ENCODE measurements at regions not wholly inside any gene's neighbourhood (a gene's known extent, or its start where the extent isn't known, plus 50 kb on each side); places are given as distances from the start of the nearest gene placed in this dataset.
A peak's percentile ranks its signal among the peaks of the same experiment; 100 is the strongest.

GRCh38 chr9:107738789-107739188, 249.2 kb upstream of the KLF4 start:
- Histone ChIP-seq H3K27me3 (ENCODE audit: control insufficient read depth in 3 of 3, insufficient read depth in 3 of 3, low read length in 2 of 3) (no peaks in the 10 kb centered on the region), H3K4me3 (no peak overlapping the region), H3K36me3 (ENCODE audit: control insufficient read depth in 4 of 4, insufficient read depth in 4 of 4, low read length in 4 of 4) (no peaks in the 10 kb centered on the region), H3K4me1 (ENCODE audit: control insufficient read depth in 5 of 5, insufficient read depth in 5 of 5, low read length in 5 of 5) (peaks cover 0 to 72% (median 18%) of the 10 kb centered on the region in 5 donors), H3K9ac (ENCODE audit: insufficient read depth in 1 of 2, low read length in 2 of 2) (no peak overlapping the region), H3K9me3 (ENCODE audit: control insufficient read depth in 4 of 4, insufficient read depth in 3 of 4, low read length in 3 of 4) (no peaks in the 10 kb centered on the region), H3K27ac (ENCODE audit: low read depth in 1 of 2, low read length in 1 of 2) (peak overlapping the region in 1 of 2 donors; percentile 54)
- WGBS, 2 donors, result 86 to 91% methylated on average over 2 of the region's 2 CpGs
- no peak for TF ChIP-seq CTCF (IDR thresholded peaks at IDR 0.05; ENCODE audit: control extremely low read depth, extremely low read depth)
- ATAC-seq (ENCODE audit: insufficient read depth, low FRiP score) (no peak), DNase-seq (no peak)

- H3K27ac ChIP-seq (ENCODE audit: low read depth in 1 of 2, low read length in 1 of 2), result peak overlapping the region in 1 of 2 donors; percentile 54
- peaks cover 4 to 79% (median 18%) of the 10 kb centered on the region in 5 donors for H3K4me1 ChIP-seq (ENCODE audit: control insufficient read depth in 5 of 5, insufficient read depth in 5 of 5, low read length in 5 of 5)
- peak; percentile 60 for ATAC-seq (ENCODE audit: insufficient read depth, low FRiP score)
- no peaks in the 10 kb centered on the region for H3K27me3 ChIP-seq (ENCODE audit: control insufficient read depth in 3 of 3, insufficient read depth in 3 of 3, low read length in 2 of 3)
- H3K36me3 ChIP-seq (ENCODE audit: control insufficient read depth in 4 of 4, insufficient read depth in 4 of 4, low read length in 4 of 4), result no peaks in the 10 kb centered on the region
- no peak overlapping the region for H3K4me3 ChIP-seq
- H3K9me3 ChIP-seq (ENCODE audit: control insufficient read depth in 4 of 4, insufficient read depth in 3 of 4, low read length in 3 of 4), result no peaks in the 10 kb centered on the region
- WGBS, 2 donors, result 64 to 79% methylated on average over 17 of the region's 17 CpGs
- no peak for TF ChIP-seq CTCF (IDR thresholded peaks at IDR 0.05; ENCODE audit: control extremely low read depth, extremely low read depth)
- DNase-seq, result peak; percentile 92 to 96 (median 95)
- no peak overlapping the region for H3K9ac ChIP-seq (ENCODE audit: insufficient read depth in 1 of 2, low read length in 2 of 2)
Measured at GRCh38 chr9:107737987-107738743, 248.6 kb upstream of the KLF4 start.

- 86 to 92% methylated on average over 5 of the region's 5 CpGs for WGBS, 2 donors
- Histone ChIP-seq H3K36me3 (ENCODE audit: control insufficient read depth in 4 of 4, insufficient read depth in 4 of 4, low read length in 4 of 4) (no peaks in the 10 kb centered on the region), H3K27ac (ENCODE audit: low read depth in 1 of 2, low read length in 1 of 2) (peak overlapping the region in 1 of 2 donors; percentile 6), H3K27me3 (ENCODE audit: control insufficient read depth in 3 of 3, insufficient read depth in 3 of 3, low read length in 2 of 3) (no peaks in the 10 kb centered on the region), H3K4me1 (ENCODE audit: control insufficient read depth in 5 of 5, insufficient read depth in 5 of 5, low read length in 5 of 5) (peaks cover 5 to 82% (median 23%) of the 10 kb centered on the region in 5 donors), H3K4me3 (no peak overlapping the region), H3K9me3 (ENCODE audit: control insufficient read depth in 4 of 4, insufficient read depth in 3 of 4, low read length in 3 of 4) (no peaks in the 10 kb centered on the region), H3K9ac (ENCODE audit: insufficient read depth in 1 of 2, low read length in 2 of 2) (no peak overlapping the region)
- ATAC-seq (ENCODE audit: insufficient read depth, low FRiP score), result no peak
- no peak for TF ChIP-seq CTCF (IDR thresholded peaks at IDR 0.05; ENCODE audit: control extremely low read depth, extremely low read depth)
- DNase-seq, result no peak
Measured at GRCh38 chr9:107737610-107737986, 248.0 kb upstream of the KLF4 start.
